Fibroblast of lung (primary cell): ENCODE measurements at regions not wholly inside any gene's neighbourhood (a gene's known extent, or its start where the extent isn't known, plus 50 kb on each side); places are given as distances from the start of the nearest gene placed in this dataset.

ENCODE experiments used
- DNase-seq, 2 donors: peaks; one replicate each; pipeline versions ENCODE4 v3.0.0 to v3.0.0-alpha.2; 2010; ENCODE audit warnings: low read depth in 2 of 2
- H2AFZ ChIP-seq: 2 replicates; pipeline ENCODE4 v1.5.1; 2012; ENCODE audit warnings: low read length, control low read depth, inconsistent platforms
- H3K27ac ChIP-seq: 2 replicates; pipeline ENCODE4 v1.5.1; 2011; ENCODE audit warnings: low read length, control low read depth; ENCODE audit not compliant: insufficient read depth
- H3K27me3 ChIP-seq: 2 replicates; pipeline ENCODE4 v1.5.1; 2011; ENCODE audit warnings: mild to moderate bottlenecking, low read length; ENCODE audit not compliant: control insufficient read depth, insufficient read depth
- H3K36me3 ChIP-seq: 2 replicates; pipeline ENCODE4 v1.5.1; 2011; ENCODE audit warnings: low read length; ENCODE audit not compliant: control insufficient read depth, insufficient read depth
- H3K4me1 ChIP-seq: 2 replicates; pipeline ENCODE4 v1.5.1; 2011; ENCODE audit warnings: low read length; ENCODE audit not compliant: control insufficient read depth, insufficient read depth; ENCODE audit errors: extremely low read depth
- H3K4me2 ChIP-seq: 2 replicates; pipeline ENCODE4 v1.5.1; 2011; ENCODE audit warnings: low read length, control low read depth; ENCODE audit not compliant: insufficient read depth; ENCODE audit errors: extremely low read depth
- H3K4me3 ChIP-seq, 4 experiments: fragments of 200-600 bp in 1 of 4; sonication (generic) in 1 of 4; replicated peaks in 1 of 4; 2 replicates each; pipeline ENCODE4 v1.5.1; 2011 to 2016; ENCODE audit warnings: low read length in 4 of 4, low read depth in 3 of 4, mild to moderate bottlenecking in 3 of 4, control low read depth in 2 of 4, inconsistent platforms in 1 of 4, mixed read lengths in 1 of 4; ENCODE audit not compliant: insufficient read depth in 1 of 4; ENCODE audit errors: control extremely low read depth in 1 of 4
- H3K79me2 ChIP-seq: 2 replicates; pipeline ENCODE4 v1.5.1; 2012; ENCODE audit warnings: mild to moderate bottlenecking, low read length, inconsistent platforms; ENCODE audit not compliant: control insufficient read depth, insufficient read depth
- H3K9ac ChIP-seq: 2 replicates; pipeline ENCODE4 v1.5.1; 2011; ENCODE audit warnings: mild to moderate bottlenecking, low read length, control low read depth; ENCODE audit not compliant: insufficient read depth
- H3K9me3 ChIP-seq: 2 replicates; pipeline ENCODE4 v1.5.1; 2012; ENCODE audit warnings: low read depth, low read length; ENCODE audit not compliant: control insufficient read depth, insufficient read depth
- H4K20me1 ChIP-seq: 2 replicates; pipeline ENCODE4 v1.5.1; 2011; ENCODE audit warnings: low read length; ENCODE audit not compliant: control insufficient read depth, insufficient read depth; ENCODE audit errors: extremely low read depth
- EZH2 ChIP-seq: IDR thresholded peaks from 2 replicates; pipeline ENCODE4 v1.5.1; 2012; ENCODE audit warnings: low read length, control low read depth, mild to moderate bottlenecking; ENCODE audit errors: missing control alignments
- TF ChIP-seq, protein P1 (sequence below), 2 donors: IDR thresholded peaks in 1 of 2; conservative IDR thresholded peaks in 1 of 2; 1 replicate in 1 of 2; 2 replicates in 1 of 2; pipeline ENCODE4 v1.5.1; 2011 to 2012; ENCODE audit warnings: low read length in 2 of 2, control low read depth in 1 of 2, inconsistent platforms in 1 of 2, low read depth in 1 of 2, mild to moderate bottlenecking in 1 of 2

DNA sequence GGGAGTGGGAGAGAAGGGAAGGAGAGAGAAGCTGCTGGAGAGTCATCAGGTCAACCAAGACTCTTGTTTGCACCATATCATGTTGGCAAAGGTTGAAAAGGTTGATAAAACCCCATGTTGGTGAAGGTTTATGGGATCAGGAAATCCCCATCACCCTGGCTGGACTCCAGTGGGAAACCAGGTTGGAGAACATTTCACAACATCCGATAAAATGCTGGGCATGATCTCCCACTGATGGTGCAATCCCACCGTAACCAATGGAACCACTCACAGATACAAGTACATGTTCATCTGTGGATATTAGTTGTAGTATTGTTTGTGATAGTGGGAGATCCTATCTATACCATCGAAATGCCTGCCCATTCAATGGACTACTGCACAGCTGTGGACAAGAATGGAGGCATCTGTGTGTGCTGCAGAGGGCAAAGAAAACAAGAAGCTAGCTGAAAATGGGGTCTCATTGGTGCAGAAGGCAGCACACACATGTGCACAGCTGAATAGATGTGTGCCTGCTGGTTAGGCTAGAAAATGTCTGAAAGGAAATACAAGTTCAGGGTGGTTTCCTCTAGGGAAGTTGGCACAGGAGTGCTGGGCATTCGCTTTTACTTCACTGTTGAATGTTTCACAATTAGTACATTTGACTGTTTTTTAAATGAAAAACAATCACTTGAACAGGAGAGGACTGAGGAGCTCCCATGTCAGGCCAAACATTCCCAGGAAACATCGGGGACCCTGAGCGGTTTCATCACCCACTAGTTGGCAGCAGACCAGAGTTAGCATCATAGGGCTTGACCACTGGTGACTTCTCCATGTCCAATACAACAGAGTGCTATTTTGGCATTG is 80.4 kb upstream of the MGMT start:
- Histone ChIP-seq H3K27me3 (no peaks in the 10 kb centered on the region), H2AFZ (no peak overlapping the region), H3K4me1 (no peaks in the 10 kb centered on the region), H3K79me2 (no peaks in the 10 kb centered on the region), H4K20me1 (no peaks in the 10 kb centered on the region), H3K4me2 (no peak overlapping the region), H3K4me3 (no peak overlapping the region), H3K36me3 (no peaks in the 10 kb centered on the region), H3K27ac (no peak overlapping the region), H3K9ac (no peak overlapping the region), H3K9me3 (no peaks in the 10 kb centered on the region)
- no peak for TF ChIP-seq EZH2
- TF ChIP-seq, protein P1, sequence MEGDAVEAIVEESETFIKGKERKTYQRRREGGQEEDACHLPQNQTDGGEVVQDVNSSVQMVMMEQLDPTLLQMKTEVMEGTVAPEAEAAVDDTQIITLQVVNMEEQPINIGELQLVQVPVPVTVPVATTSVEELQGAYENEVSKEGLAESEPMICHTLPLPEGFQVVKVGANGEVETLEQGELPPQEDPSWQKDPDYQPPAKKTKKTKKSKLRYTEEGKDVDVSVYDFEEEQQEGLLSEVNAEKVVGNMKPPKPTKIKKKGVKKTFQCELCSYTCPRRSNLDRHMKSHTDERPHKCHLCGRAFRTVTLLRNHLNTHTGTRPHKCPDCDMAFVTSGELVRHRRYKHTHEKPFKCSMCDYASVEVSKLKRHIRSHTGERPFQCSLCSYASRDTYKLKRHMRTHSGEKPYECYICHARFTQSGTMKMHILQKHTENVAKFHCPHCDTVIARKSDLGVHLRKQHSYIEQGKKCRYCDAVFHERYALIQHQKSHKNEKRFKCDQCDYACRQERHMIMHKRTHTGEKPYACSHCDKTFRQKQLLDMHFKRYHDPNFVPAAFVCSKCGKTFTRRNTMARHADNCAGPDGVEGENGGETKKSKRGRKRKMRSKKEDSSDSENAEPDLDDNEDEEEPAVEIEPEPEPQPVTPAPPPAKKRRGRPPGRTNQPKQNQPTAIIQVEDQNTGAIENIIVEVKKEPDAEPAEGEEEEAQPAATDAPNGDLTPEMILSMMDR (conservative IDR thresholded peaks at IDR 0.05 in 1 of 2, IDR thresholded peaks at IDR 0.05 in 1 of 2; ENCODE audit: low read depth in 1 of 2, low read length in 2 of 2): no peak
- DNase-seq: no peak

DNA sequence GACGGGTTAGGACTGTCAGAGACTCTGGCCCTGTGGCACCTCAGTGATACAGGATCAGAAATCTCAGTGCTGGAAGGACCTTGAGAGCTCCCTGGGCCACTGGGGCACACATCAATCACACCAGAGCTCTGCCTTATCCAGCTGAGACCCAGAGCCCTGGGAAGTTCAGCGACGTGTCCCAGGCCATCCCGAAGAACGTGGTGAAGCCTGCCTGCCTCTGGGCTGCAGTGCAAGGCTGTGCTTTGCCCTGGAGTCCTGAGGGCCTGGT is 79.8 kb upstream of the MGMT start:
- Histone ChIP-seq H3K27ac (no peak overlapping the region), H4K20me1 (no peaks in the 10 kb centered on the region), H3K36me3 (no peaks in the 10 kb centered on the region), H3K9ac (no peak overlapping the region), H2AFZ (no peak overlapping the region), H3K4me3 (no peak overlapping the region), H3K9me3 (no peaks in the 10 kb centered on the region), H3K4me1 (no peaks in the 10 kb centered on the region), H3K27me3 (no peaks in the 10 kb centered on the region), H3K79me2 (no peaks in the 10 kb centered on the region), H3K4me2 (no peak overlapping the region)
- DNase-seq: no peak
- no peak for TF ChIP-seq EZH2
- TF ChIP-seq, protein P1 (conservative IDR thresholded peaks at IDR 0.05 in 1 of 2, IDR thresholded peaks at IDR 0.05 in 1 of 2; ENCODE audit: low read depth in 1 of 2, low read length in 2 of 2): no peak

DNA sequence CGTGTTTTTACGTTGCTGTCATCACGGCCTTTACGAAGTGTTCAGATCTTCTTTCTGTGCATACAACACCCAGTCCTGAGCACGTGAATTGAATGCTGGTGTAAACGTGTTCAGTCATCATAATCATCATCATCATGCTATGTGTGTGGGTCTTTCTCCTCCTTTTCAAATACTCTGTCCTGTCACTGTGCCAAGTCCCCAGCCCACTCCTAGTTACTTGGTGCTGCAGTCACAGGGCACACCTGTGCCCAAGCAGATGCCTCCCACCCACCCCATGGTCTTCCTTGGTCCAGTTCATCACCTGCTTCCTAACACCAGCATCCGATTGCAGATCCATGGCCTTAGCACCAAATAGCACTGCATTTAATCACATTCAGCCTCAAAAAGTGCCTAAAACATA is 78.6 kb upstream of the MGMT start:
- H3K4me1 ChIP-seq: no peaks in the 10 kb centered on the region
- TF ChIP-seq, protein P1 (conservative IDR thresholded peaks at IDR 0.05 in 1 of 2, IDR thresholded peaks at IDR 0.05 in 1 of 2; ENCODE audit: low read depth in 1 of 2, low read length in 2 of 2): no peak
- TF ChIP-seq EZH2: no peak
- no peaks in the 10 kb centered on the region for H3K9me3 ChIP-seq
- no peak overlapping the region for H3K27ac ChIP-seq
- DNase-seq: no peak
- H3K9ac ChIP-seq: no peak overlapping the region
- no peak overlapping the region for H3K4me3 ChIP-seq
- H2AFZ ChIP-seq: no peak overlapping the region
- no peaks in the 10 kb centered on the region for H3K27me3 ChIP-seq
- no peak overlapping the region for H3K4me2 ChIP-seq
- H3K36me3 ChIP-seq: no peaks in the 10 kb centered on the region
- no peaks in the 10 kb centered on the region for H4K20me1 ChIP-seq
- no peaks in the 10 kb centered on the region for H3K79me2 ChIP-seq
